ENCODE measurements at regions not wholly inside any gene's neighbourhood (a gene's known extent, or its start where the extent isn't known, plus 50 kb on each side); places are given as distances from the start of the nearest gene placed in this dataset.

GRCh38 chr5:2658447-2658846, 93.0 kb downstream of the IRX2 start:
- no peak for DNase-seq (ENCODE audit: low read depth in 2 of 2)

GRCh38 chr5:2657151-2657550, 94.3 kb downstream of the IRX2 start:
- DNase-seq (ENCODE audit: low read depth in 2 of 2): no peak

GRCh38 chr5:2656206-2656605, 95.3 kb downstream of the IRX2 start:
- no peak for DNase-seq (ENCODE audit: low read depth in 2 of 2)

- no peak for DNase-seq (ENCODE audit: low read depth in 2 of 2)
Measured at GRCh38 chr5:2653991-2654390, 97.5 kb downstream of the IRX2 start.

- DNase-seq (ENCODE audit: low read depth in 2 of 2): no peak
Measured at GRCh38 chr5:2651116-2651515, 100.4 kb downstream of the IRX2 start.

GRCh38 chr5:2642684-2643345, 108.7 kb downstream of the IRX2 start:
- no peak for DNase-seq (ENCODE audit: low read depth in 2 of 2)

GRCh38 chr5:2640717-2641116, 110.8 kb downstream of the IRX2 start:
- DNase-seq (ENCODE audit: low read depth in 2 of 2): no peak

GRCh38 chr5:2639425-2639824, 112.1 kb downstream of the IRX2 start:
- DNase-seq (ENCODE audit: low read depth in 2 of 2): no peak

GRCh38 chr5:2634399-2635176, 116.9 kb downstream of the IRX2 start:
- DNase-seq (ENCODE audit: low read depth in 2 of 2): no peak

GRCh38 chr5:2633992-2634391, 117.5 kb downstream of the IRX2 start:
- no peak for DNase-seq (ENCODE audit: low read depth in 2 of 2)

- no peak for DNase-seq (ENCODE audit: low read depth in 2 of 2)
Measured at GRCh38 chr5:2631758-2632157, 119.7 kb downstream of the IRX2 start.

GRCh38 chr5:2629045-2629444, 122.4 kb downstream of the IRX2 start:
- no peak for DNase-seq (ENCODE audit: low read depth in 2 of 2)

GRCh38 chr5:2627867-2628266, 123.6 kb downstream of the IRX2 start:
- no peak for DNase-seq (ENCODE audit: low read depth in 2 of 2)

GRCh38 chr5:2626572-2626971, 124.9 kb downstream of the IRX2 start:
- DNase-seq (ENCODE audit: low read depth in 2 of 2): no peak

- DNase-seq (ENCODE audit: low read depth in 2 of 2): no peak
Measured at GRCh38 chr5:2622866-2623265, 128.6 kb downstream of the IRX2 start.

GRCh38 chr5:2621631-2622030, 129.8 kb downstream of the IRX2 start:
- DNase-seq (ENCODE audit: low read depth in 2 of 2): no peak

- DNase-seq (ENCODE audit: low read depth in 2 of 2): no peak
Measured at GRCh38 chr5:2619216-2619615, 132.3 kb downstream of the IRX2 start.

GRCh38 chr5:2617461-2617860, 134.0 kb downstream of the IRX2 start:
- no peak for DNase-seq (ENCODE audit: low read depth in 2 of 2)

GRCh38 chr5:2615917-2616316, 135.6 kb downstream of the IRX2 start:
- no peak for DNase-seq (ENCODE audit: low read depth in 2 of 2)

GRCh38 chr5:2614571-2614970, 136.9 kb downstream of the IRX2 start:
- no peak for DNase-seq (ENCODE audit: low read depth in 2 of 2)

- no peak for DNase-seq (ENCODE audit: low read depth in 2 of 2)
Measured at GRCh38 chr5:2611659-2612058, 139.8 kb downstream of the IRX2 start.

- DNase-seq (ENCODE audit: low read depth in 2 of 2): no peak
Measured at GRCh38 chr5:2610986-2611385, 140.5 kb downstream of the IRX2 start.

- DNase-seq (ENCODE audit: low read depth in 2 of 2): no peak
Measured at GRCh38 chr5:2608391-2608790, 143.1 kb downstream of the IRX2 start.

GRCh38 chr5:2607598-2607997, 143.9 kb downstream of the IRX2 start:
- DNase-seq (ENCODE audit: low read depth in 2 of 2): no peak
